OCI-LY1 (cell line): ENCODE measurements at regions not wholly inside any gene's neighbourhood (a gene's known extent, or its start where the extent isn't known, plus 50 kb on each side); places are given as distances from the start of the nearest gene placed in this dataset.

Experiments used
- H2AFZ ChIP-seq: fragments of 200-600 bp; sonication (generic), shearing (Covaris generic); 2 replicates; pipeline ENCODE4 v1.6.0; 2014; ENCODE audit warnings: antibody characterized with exemption, mild to moderate bottlenecking, low read length
- H3F3A ChIP-seq: fragments of 200-600 bp; sonication (generic), shearing (Covaris generic); 2 replicates; pipeline ENCODE4 v1.6.0; 2014; ENCODE audit warnings: mild to moderate bottlenecking, antibody characterized with exemption, low read length, moderate library complexity; ENCODE audit not compliant: insufficient read depth
- H3K27ac ChIP-seq: fragments of 200-600 bp; sonication (generic); 2 replicates; pipeline ENCODE4 v1.5.1; 2014; ENCODE audit warnings: low read length, mixed run types, mild to moderate bottlenecking, low read depth; ENCODE audit not compliant: poor library complexity, severe bottlenecking
- H3K27me3 ChIP-seq: fragments of 200-600 bp; sonication (generic); 2 replicates; pipeline ENCODE4 v1.6.0; 2014; ENCODE audit warnings: antibody characterized with exemption, mild to moderate bottlenecking, low read length, moderate library complexity; ENCODE audit not compliant: insufficient read depth
- H3K36me3 ChIP-seq: fragments of 200-600 bp; sonication (generic); 2 replicates; pipeline ENCODE4 v1.6.1; 2014; ENCODE audit warnings: mild to moderate bottlenecking, antibody characterized with exemption, low read length, moderate library complexity, mixed read lengths; ENCODE audit not compliant: insufficient read depth
- H3K4me1 ChIP-seq: fragments of 200-600 bp; sonication (generic); 2 replicates; pipeline ENCODE4 v1.5.1; 2014; ENCODE audit warnings: mild to moderate bottlenecking, low read length, moderate library complexity; ENCODE audit not compliant: insufficient read depth, severe bottlenecking
- H3K4me2 ChIP-seq: fragments of 200-600 bp; sonication (generic), shearing (Covaris generic); 2 replicates; pipeline ENCODE4 v1.6.1; 2014; ENCODE audit warnings: low read length
- H3K4me3 ChIP-seq: fragments of 200-600 bp; sonication (generic); 2 replicates; pipeline ENCODE4 v1.5.1; 2014; ENCODE audit warnings: low read length, low read depth, mild to moderate bottlenecking, mixed read lengths; ENCODE audit not compliant: poor library complexity, severe bottlenecking
- H3K79me2 ChIP-seq: fragments of 200-600 bp; shearing (Covaris generic); 2 replicates; pipeline ENCODE4 v1.6.1; 2016; ENCODE audit warnings: mixed run types, low read length, mixed read lengths; ENCODE audit not compliant: insufficient read depth
- H3K9ac ChIP-seq: fragments of 200-600 bp; sonication (generic), shearing (Covaris generic); 2 replicates; pipeline ENCODE4 v1.6.1; 2014; ENCODE audit warnings: mild to moderate bottlenecking, low read length, mixed read lengths
- H3K9me2 ChIP-seq: fragments of 200-600 bp; sonication (generic), shearing (Covaris generic); 2 replicates; pipeline ENCODE4 v1.6.1; 2014; ENCODE audit warnings: low read depth, mild to moderate bottlenecking, low read length, mixed read lengths
- H3K9me3 ChIP-seq: fragments of 200-600 bp; shearing (Covaris generic); 2 replicates; pipeline ENCODE4 v1.6.1; 2014; ENCODE audit warnings: low read length, mixed read lengths
- H4K20me1 ChIP-seq: fragments of 200-600 bp; sonication (generic), shearing (Covaris generic); 2 replicates; pipeline ENCODE4 v1.6.0; 2016; ENCODE audit warnings: mild to moderate bottlenecking, low read length; ENCODE audit not compliant: insufficient read depth
- EZH2 ChIP-seq: fragments of 200-600 bp; sonication (generic), shearing (Covaris generic); IDR thresholded peaks from 2 replicates; pipeline ENCODE4 v1.8.0; 2017; ENCODE audit warnings: borderline replicate concordance, mixed run types, mild to moderate bottlenecking, antibody characterized with exemption, low read length, moderate library complexity, mixed read lengths
- TF ChIP-seq, protein P1 (sequence below): fragments of 200-600 bp; sonication (generic), shearing (Covaris generic); IDR thresholded peaks from 2 replicates; pipeline ENCODE4 v1.5.1; 2017; ENCODE audit warnings: mild to moderate bottlenecking, antibody characterized with exemption, low read length, moderate library complexity, mixed read lengths

DNA sequence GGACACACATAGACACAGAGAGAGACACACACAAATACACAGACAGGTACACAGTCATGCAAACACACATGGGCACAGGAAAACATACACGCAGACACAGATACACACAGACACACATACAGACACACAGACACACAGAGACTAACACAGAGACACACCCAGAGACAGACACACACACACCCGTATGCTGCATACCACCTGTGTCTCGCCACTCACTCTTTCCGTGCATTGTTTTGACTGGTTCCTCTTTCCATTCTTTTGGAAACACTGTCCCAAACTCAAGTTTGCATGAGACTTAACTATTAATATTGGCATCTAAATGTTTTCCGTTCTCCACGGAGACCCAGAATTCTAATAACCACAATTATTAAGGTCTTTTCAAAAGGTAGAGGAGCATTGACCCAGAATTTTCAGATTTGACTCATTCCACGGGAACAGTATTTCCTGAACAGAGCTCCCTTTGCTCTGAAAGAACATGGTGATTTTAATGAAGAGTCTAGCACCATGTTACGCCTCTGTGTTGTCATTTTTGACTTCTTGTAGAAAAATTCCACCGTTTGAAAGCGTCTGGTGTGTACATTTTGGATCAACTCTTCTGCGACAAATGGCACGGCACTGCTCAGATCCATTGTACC lies 141.2 kb upstream of the RNF32 start:
- Histone ChIP-seq H3K9me3 (no peaks in the 10 kb centered on the region), H4K20me1 (no peaks in the 10 kb centered on the region), H3K79me2 (no peaks in the 10 kb centered on the region), H3K4me1 (no peaks in the 10 kb centered on the region), H3K9me2 (no peaks in the 10 kb centered on the region), H3K9ac (no peak overlapping the region), H3F3A (no peaks in the 10 kb centered on the region), H3K27me3 (no peaks in the 10 kb centered on the region), H3K4me3 (no peak overlapping the region), H3K4me2 (no peak overlapping the region), H3K36me3 (no peaks in the 10 kb centered on the region), H3K27ac (no peak overlapping the region), H2AFZ (no peak overlapping the region)
- no peak for TF ChIP-seq EZH2
- TF ChIP-seq, protein P1, sequence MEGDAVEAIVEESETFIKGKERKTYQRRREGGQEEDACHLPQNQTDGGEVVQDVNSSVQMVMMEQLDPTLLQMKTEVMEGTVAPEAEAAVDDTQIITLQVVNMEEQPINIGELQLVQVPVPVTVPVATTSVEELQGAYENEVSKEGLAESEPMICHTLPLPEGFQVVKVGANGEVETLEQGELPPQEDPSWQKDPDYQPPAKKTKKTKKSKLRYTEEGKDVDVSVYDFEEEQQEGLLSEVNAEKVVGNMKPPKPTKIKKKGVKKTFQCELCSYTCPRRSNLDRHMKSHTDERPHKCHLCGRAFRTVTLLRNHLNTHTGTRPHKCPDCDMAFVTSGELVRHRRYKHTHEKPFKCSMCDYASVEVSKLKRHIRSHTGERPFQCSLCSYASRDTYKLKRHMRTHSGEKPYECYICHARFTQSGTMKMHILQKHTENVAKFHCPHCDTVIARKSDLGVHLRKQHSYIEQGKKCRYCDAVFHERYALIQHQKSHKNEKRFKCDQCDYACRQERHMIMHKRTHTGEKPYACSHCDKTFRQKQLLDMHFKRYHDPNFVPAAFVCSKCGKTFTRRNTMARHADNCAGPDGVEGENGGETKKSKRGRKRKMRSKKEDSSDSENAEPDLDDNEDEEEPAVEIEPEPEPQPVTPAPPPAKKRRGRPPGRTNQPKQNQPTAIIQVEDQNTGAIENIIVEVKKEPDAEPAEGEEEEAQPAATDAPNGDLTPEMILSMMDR = no peak

DNA sequence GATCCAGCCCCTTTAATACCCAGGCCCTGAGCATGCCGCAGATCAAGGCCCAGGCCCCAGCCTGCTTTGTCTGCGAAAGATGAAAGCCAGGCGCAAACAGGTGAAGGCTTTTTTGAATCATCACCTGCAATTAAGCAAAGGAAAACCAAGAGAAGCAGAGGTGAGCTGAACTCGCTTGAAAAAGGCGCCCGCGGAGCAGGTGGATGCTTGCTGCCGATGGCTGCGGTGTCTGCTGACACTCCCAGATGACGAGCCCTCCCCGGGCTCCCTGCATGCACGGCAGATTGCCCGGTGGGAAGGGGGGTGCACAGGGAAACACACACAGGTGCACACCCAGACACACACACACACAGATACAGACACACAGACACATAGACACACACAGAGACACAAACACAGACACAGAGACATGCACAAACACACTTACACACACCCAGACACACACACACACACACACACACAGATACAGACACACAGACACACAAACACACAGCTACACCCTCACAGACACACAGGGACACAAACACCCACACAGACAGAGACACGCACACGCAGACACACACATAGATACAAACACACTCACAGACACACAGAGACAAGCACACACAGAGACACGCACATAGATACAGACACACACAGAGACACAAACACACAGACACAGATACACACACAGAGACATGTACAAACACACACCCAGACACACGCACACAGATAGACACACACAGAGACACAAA lies 142.6 kb upstream of the RNF32 start:
- H3K27ac ChIP-seq = no peak overlapping the region
- no peak overlapping the region for H3K4me2 ChIP-seq
- no peaks in the 10 kb centered on the region for H3F3A ChIP-seq
- no peaks in the 10 kb centered on the region for H3K9me2 ChIP-seq
- H3K4me3 ChIP-seq = no peak overlapping the region
- H3K27me3 ChIP-seq = no peaks in the 10 kb centered on the region
- no peaks in the 10 kb centered on the region for H3K4me1 ChIP-seq
- no peak for TF ChIP-seq EZH2
- TF ChIP-seq, protein P1 = no peak
- H3K9ac ChIP-seq = no peak overlapping the region
- no peaks in the 10 kb centered on the region for H3K36me3 ChIP-seq
- no peak overlapping the region for H2AFZ ChIP-seq
- H4K20me1 ChIP-seq = no peaks in the 10 kb centered on the region
- no peaks in the 10 kb centered on the region for H3K9me3 ChIP-seq
- no peaks in the 10 kb centered on the region for H3K79me2 ChIP-seq

DNA sequence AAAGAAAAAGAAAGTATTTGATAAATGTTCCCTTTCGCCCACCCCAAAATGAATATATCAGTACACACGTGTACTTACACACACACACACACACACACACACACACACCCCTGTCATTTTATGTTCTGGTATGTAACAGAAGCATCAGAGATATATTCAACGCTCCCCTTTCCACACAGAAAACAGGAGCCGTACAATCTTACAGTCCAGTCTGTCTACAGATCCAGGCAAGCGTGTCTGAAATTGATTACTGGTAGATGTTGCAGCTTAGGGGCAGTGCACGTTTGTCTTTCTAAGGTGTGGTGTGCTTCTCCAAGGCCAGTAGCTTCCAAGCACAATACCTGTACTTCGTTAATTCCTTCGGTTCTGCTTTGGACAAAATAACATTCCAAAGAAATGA lies 143.7 kb upstream of the RNF32 start:
- no peak overlapping the region for H3K4me3 ChIP-seq
- TF ChIP-seq, protein P1 = no peak
- TF ChIP-seq EZH2 = no peak
- no peaks in the 10 kb centered on the region for H3F3A ChIP-seq
- H2AFZ ChIP-seq = no peak overlapping the region
- no peaks in the 10 kb centered on the region for H3K9me3 ChIP-seq
- H3K36me3 ChIP-seq = no peaks in the 10 kb centered on the region
- no peak overlapping the region for H3K4me2 ChIP-seq
- no peaks in the 10 kb centered on the region for H3K9me2 ChIP-seq
- H3K79me2 ChIP-seq = no peaks in the 10 kb centered on the region
- H3K4me1 ChIP-seq = no peaks in the 10 kb centered on the region
- H3K27me3 ChIP-seq = no peaks in the 10 kb centered on the region; the same call in 1 of the 2 replicates
- H3K9ac ChIP-seq = no peak overlapping the region
- H3K27ac ChIP-seq = no peak overlapping the region
- H4K20me1 ChIP-seq = no peaks in the 10 kb centered on the region
